GM21786 (cell line): ENCODE measurements at regions not wholly inside any gene's neighbourhood (a gene's known extent, or its start where the extent isn't known, plus 50 kb on each side); places are given as distances from the start of the nearest gene placed in this dataset.
"Not testable (repeated sequence)": the region's sequence is repeated elsewhere in the genome, so short reads cannot be mapped to it uniquely, and the experiment has no call there.

Experiments used
- ATAC-seq: cut with Tn5 transposase; IDR thresholded peaks from one replicate; pipeline ENCODE4 v1.9.1; 2021; ENCODE audit not compliant: unreplicated experiment

GRCh38 chr3:80668600-80669294 is 900.9 kb upstream of the ROBO1 start:
- ATAC-seq = no peak

GRCh38 chr3:80668100-80668499 is 900.3 kb upstream of the ROBO1 start:
- no peak for ATAC-seq

- ATAC-seq = no peak
These were observed 895.6 kb upstream of the ROBO1 start for GRCh38 chr3:80663426-80663825.

- ATAC-seq = no peak
These were observed 887.4 kb upstream of the ROBO1 start for GRCh38 chr3:80655216-80655615.

- no peak for ATAC-seq
These were observed 881.4 kb upstream of the ROBO1 start for GRCh38 chr3:80649170-80649569.

- ATAC-seq = no peak
These were observed 875.6 kb upstream of the ROBO1 start for GRCh38 chr3:80643421-80643820.

GRCh38 chr3:80618295-80619256 is 850.8 kb upstream of the ROBO1 start:
- no peak for ATAC-seq

- ATAC-seq = no peak
These were observed 844.6 kb upstream of the ROBO1 start for GRCh38 chr3:80612366-80612765.

- not testable (repeated sequence) for ATAC-seq
These were observed 840.3 kb upstream of the ROBO1 start for GRCh38 chr3:80608072-80608471.

- no peak for ATAC-seq
These were observed 838.3 kb upstream of the ROBO1 start for GRCh38 chr3:80606073-80606472.

GRCh38 chr3:80601479-80601878 is 833.7 kb upstream of the ROBO1 start:
- ATAC-seq = no peak

GRCh38 chr3:80592792-80593191 is 825.0 kb upstream of the ROBO1 start:
- no peak for ATAC-seq

GRCh38 chr3:80586338-80586737 is 818.5 kb upstream of the ROBO1 start:
- ATAC-seq = no peak

- ATAC-seq = no peak
These were observed 812.3 kb upstream of the ROBO1 start for GRCh38 chr3:80580146-80580545.

- no peak for ATAC-seq
These were observed 796.6 kb upstream of the ROBO1 start for GRCh38 chr3:80564391-80564790.

GRCh38 chr3:80559701-80560100 is 791.9 kb upstream of the ROBO1 start:
- no peak for ATAC-seq

- ATAC-seq = no peak
These were observed 789.0 kb upstream of the ROBO1 start for GRCh38 chr3:80556763-80557162.

- no peak for ATAC-seq
These were observed 786.5 kb upstream of the ROBO1 start for GRCh38 chr3:80554304-80554703.

GRCh38 chr3:80553211-80553610 is 785.4 kb upstream of the ROBO1 start:
- ATAC-seq = no peak

GRCh38 chr3:80550174-80550573 is 782.4 kb upstream of the ROBO1 start:
- no peak for ATAC-seq

- ATAC-seq = no peak
These were observed 781.4 kb upstream of the ROBO1 start for GRCh38 chr3:80549173-80549572.

GRCh38 chr3:80543154-80543553 is 775.4 kb upstream of the ROBO1 start:
- ATAC-seq = no peak
